SK-N-SH (cell line): ENCODE measurements at regions not wholly inside any gene's neighbourhood (a gene's known extent, or its start where the extent isn't known, plus 50 kb on each side); places are given as distances from the start of the nearest gene placed in this dataset.

Source experiments
- SIN3A ChIP-seq: IDR thresholded peaks from 2 replicates; pipeline ENCODE4 v1.6.1; 2012; ENCODE audit warnings: low read depth, mild to moderate bottlenecking, low read length, moderate library complexity, borderline replicate concordance
- TF ChIP-seq, protein P1 (sequence below): fragments of 200-600 bp; sonication (generic); IDR thresholded peaks from 2 replicates; pipeline ENCODE4 v1.6.1; 2017; ENCODE audit warnings: antibody characterized with exemption, mild to moderate bottlenecking, moderate library complexity

- TF ChIP-seq, protein P1, sequence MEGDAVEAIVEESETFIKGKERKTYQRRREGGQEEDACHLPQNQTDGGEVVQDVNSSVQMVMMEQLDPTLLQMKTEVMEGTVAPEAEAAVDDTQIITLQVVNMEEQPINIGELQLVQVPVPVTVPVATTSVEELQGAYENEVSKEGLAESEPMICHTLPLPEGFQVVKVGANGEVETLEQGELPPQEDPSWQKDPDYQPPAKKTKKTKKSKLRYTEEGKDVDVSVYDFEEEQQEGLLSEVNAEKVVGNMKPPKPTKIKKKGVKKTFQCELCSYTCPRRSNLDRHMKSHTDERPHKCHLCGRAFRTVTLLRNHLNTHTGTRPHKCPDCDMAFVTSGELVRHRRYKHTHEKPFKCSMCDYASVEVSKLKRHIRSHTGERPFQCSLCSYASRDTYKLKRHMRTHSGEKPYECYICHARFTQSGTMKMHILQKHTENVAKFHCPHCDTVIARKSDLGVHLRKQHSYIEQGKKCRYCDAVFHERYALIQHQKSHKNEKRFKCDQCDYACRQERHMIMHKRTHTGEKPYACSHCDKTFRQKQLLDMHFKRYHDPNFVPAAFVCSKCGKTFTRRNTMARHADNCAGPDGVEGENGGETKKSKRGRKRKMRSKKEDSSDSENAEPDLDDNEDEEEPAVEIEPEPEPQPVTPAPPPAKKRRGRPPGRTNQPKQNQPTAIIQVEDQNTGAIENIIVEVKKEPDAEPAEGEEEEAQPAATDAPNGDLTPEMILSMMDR = no peak
- TF ChIP-seq SIN3A = no peak
Measured at GRCh38 chr18:25883091-25883490, 207.3 kb downstream of the SS18 start.
